NCI-H2171 treated with DMSO at 0.1 percent for 48 hours (cell line): ENCODE measurements at regions not wholly inside any gene's neighbourhood (a gene's known extent, or its start where the extent isn't known, plus 50 kb on each side); places are given as distances from the start of the nearest gene placed in this dataset.

Source experiments
- DNase-seq: peaks from one replicate; lab custom pipeline; 2025; lab: John Stamatoyannopoulos, UW

GRCh38 chr15:93720607-93721006, 510.8 kb upstream of the MCTP2 start:
- no peak for DNase-seq

GRCh38 chr15:93719921-93720351, 511.4 kb upstream of the MCTP2 start:
- DNase-seq, result no peak

GRCh38 chr15:93716615-93717231, 514.6 kb upstream of the MCTP2 start:
- DNase-seq, result peak; percentile 44

- DNase-seq, result no peak
Observed at GRCh38 chr15:93709708-93710107, 521.7 kb upstream of the MCTP2 start.

- no peak for DNase-seq
Observed at GRCh38 chr15:93708724-93709445, 522.5 kb upstream of the MCTP2 start.

GRCh38 chr15:93707751-93708150, 523.6 kb upstream of the MCTP2 start:
- DNase-seq, result peak; percentile 23

- no peak for DNase-seq
Observed at GRCh38 chr15:93706495-93707292, 524.7 kb upstream of the MCTP2 start.

- no peak for DNase-seq
Observed at GRCh38 chr15:93705753-93706455, 525.5 kb upstream of the MCTP2 start.

GRCh38 chr15:93703092-93703739, 528.1 kb upstream of the MCTP2 start:
- no peak for DNase-seq

GRCh38 chr15:93700051-93700450, 531.3 kb upstream of the MCTP2 start:
- no peak for DNase-seq

- DNase-seq, result no peak
Observed at GRCh38 chr15:93694033-93694432, 537.3 kb upstream of the MCTP2 start.

- no peak for DNase-seq
Observed at GRCh38 chr15:93683651-93684050, 547.7 kb upstream of the MCTP2 start.

GRCh38 chr15:93671387-93671943, 559.9 kb upstream of the MCTP2 start:
- peak; percentile 12 for DNase-seq

- no peak for DNase-seq
Observed at GRCh38 chr15:93670931-93671330, 560.4 kb upstream of the MCTP2 start.

GRCh38 chr15:93664213-93664956, 567.0 kb upstream of the MCTP2 start:
- no peak for DNase-seq

- DNase-seq, result no peak
Observed at GRCh38 chr15:93662162-93662885, 569.0 kb upstream of the MCTP2 start.

- no peak for DNase-seq
Observed at GRCh38 chr15:93658026-93658816, 569.2 kb upstream of the RGMA start.

GRCh38 chr15:93656041-93656440, 567.0 kb upstream of the RGMA start:
- no peak for DNase-seq

- DNase-seq, result no peak
Observed at GRCh38 chr15:93649691-93650235, 560.8 kb upstream of the RGMA start.
